Peyer's patch (tissue), 4 donors: ENCODE measurements at regions not wholly inside any gene's neighbourhood (a gene's known extent, or its start where the extent isn't known, plus 50 kb on each side); places are given as distances from the start of the nearest gene placed in this dataset.

Experiments used
- DNase-seq, 3 donors: peaks; one replicate each; pipeline ENCODE4 v3.0.0-alpha.2; 2017 to 2019
- H3K27ac ChIP-seq, 4 donors: fragments of 200-600 bp; sonication (generic); one replicate each; pipeline ENCODE4 v1.5.1; 2016 to 2019
- H3K27me3 ChIP-seq, 2 donors: fragments of 200-600 bp; sonication (generic); one replicate each; pipeline ENCODE4 v1.5.1; 2019
- H3K36me3 ChIP-seq, 3 donors: fragments of 200-600 bp; sonication (generic); one replicate each; pipeline ENCODE4 v1.5.1; 2016 to 2019
- H3K4me1 ChIP-seq, 4 donors: fragments of 200-600 bp; sonication (generic); one replicate each; pipeline ENCODE4 v1.5.1; 2016 to 2019
- H3K4me3 ChIP-seq, 4 donors: fragments of 200-600 bp; sonication (generic); 1 replicate in 3 of 4; 2 replicates in 1 of 4; pipeline ENCODE4 v1.5.1; 2016 to 2019; ENCODE audit warnings: mild to moderate bottlenecking in 1 of 4
- H3K9me3 ChIP-seq, 4 donors: fragments of 200-600 bp; sonication (generic); one replicate each; pipeline ENCODE4 v1.5.1; 2016 to 2019; ENCODE audit warnings: mild to moderate bottlenecking in 1 of 4
- POLR2A ChIP-seq, 2 donors: fragments of 450-650 bp; IDR thresholded peaks; one replicate each; pipeline ENCODE4 v1.5.1; 2017; ENCODE audit warnings: antibody characterized with exemption in 2 of 2, mild to moderate bottlenecking in 2 of 2, moderate library complexity in 2 of 2
- TF ChIP-seq, protein P1 (sequence below), 6 experiments: fragments of 450-650 bp in 4 of 6; fragments of 200-600 bp in 2 of 6; sonication (generic) in 1 of 6; IDR thresholded peaks; one replicate each; pipeline ENCODE4 v1.5.1; 2017 to 2019; ENCODE audit warnings: antibody characterized with exemption in 6 of 6, mild to moderate bottlenecking in 3 of 6, moderate library complexity in 1 of 6

DNA sequence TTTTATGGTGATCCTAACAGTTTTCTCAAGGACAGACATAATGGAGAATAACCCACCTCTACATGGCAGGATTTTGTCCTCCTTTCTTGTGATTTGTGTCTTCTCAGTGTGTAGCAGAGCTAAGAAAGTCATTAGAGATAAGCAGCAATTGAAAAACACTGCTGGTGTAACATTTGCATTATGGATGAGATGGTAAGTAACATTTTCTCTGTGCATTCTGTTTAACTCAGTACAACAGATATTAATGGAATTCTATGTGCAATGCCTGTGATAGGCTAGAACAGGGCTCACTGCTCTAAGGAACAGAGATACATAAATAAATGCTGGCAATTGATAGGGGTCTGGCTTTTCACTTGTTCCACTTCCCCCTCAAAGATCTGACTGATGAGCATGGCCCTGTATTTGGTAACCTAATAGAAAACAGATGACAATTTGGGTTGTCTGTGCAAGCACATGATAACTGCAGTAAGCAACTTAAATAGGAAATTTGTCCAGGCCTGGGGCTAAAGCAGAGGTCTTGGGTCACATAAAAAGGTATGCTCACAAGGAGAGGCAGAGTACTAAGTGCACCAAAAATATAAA, 560.3 kb upstream of the POM121L12 start:
- DNase-seq = no peak
- no peak for TF ChIP-seq POLR2A (IDR thresholded peaks at IDR 0.05)
- TF ChIP-seq, protein P1, sequence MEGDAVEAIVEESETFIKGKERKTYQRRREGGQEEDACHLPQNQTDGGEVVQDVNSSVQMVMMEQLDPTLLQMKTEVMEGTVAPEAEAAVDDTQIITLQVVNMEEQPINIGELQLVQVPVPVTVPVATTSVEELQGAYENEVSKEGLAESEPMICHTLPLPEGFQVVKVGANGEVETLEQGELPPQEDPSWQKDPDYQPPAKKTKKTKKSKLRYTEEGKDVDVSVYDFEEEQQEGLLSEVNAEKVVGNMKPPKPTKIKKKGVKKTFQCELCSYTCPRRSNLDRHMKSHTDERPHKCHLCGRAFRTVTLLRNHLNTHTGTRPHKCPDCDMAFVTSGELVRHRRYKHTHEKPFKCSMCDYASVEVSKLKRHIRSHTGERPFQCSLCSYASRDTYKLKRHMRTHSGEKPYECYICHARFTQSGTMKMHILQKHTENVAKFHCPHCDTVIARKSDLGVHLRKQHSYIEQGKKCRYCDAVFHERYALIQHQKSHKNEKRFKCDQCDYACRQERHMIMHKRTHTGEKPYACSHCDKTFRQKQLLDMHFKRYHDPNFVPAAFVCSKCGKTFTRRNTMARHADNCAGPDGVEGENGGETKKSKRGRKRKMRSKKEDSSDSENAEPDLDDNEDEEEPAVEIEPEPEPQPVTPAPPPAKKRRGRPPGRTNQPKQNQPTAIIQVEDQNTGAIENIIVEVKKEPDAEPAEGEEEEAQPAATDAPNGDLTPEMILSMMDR (IDR thresholded peaks at IDR 0.05) = no peak
- no peaks in the 10 kb centered on the region for H3K36me3 ChIP-seq

DNA sequence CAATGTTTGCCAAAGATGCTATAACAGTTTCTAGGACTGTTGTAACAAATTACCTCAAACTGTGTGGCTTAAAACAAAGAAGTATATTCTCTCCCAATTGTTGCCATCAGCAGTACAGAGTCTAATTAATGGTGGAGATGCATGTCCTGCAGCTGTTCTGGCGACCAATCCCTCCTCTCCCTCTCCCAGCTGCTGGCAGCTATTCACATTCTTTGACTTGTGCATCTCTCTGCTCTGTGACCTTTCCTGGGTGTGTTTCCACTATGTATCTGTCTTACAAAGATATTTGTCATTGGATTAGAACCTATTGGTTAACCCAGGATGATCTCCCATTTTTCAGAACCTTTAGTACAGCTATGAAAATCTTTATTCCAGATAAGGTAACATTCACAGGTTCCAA, 561.7 kb upstream of the POM121L12 start:
- Histone ChIP-seq H3K4me3 (no peak overlapping the region), H3K36me3 (no peaks in the 10 kb centered on the region), H3K9me3 (no peaks in the 10 kb centered on the region), H3K4me1 (no peaks in the 10 kb centered on the region), H3K27ac (no peak overlapping the region), H3K27me3 (no peaks in the 10 kb centered on the region)
- TF ChIP-seq, protein P1 (IDR thresholded peaks at IDR 0.05) = no peak
- TF ChIP-seq POLR2A (IDR thresholded peaks at IDR 0.05) = no peak
- no peak for DNase-seq

More for the DNA sequence above, 560.3 kb upstream of the POM121L12 start:
- H3K4me3 ChIP-seq = no peak overlapping the region
- no peaks in the 10 kb centered on the region for H3K9me3 ChIP-seq
- H3K4me1 ChIP-seq = no peaks in the 10 kb centered on the region
- H3K27ac ChIP-seq = no peak overlapping the region
- H3K27me3 ChIP-seq = no peaks in the 10 kb centered on the region

DNA sequence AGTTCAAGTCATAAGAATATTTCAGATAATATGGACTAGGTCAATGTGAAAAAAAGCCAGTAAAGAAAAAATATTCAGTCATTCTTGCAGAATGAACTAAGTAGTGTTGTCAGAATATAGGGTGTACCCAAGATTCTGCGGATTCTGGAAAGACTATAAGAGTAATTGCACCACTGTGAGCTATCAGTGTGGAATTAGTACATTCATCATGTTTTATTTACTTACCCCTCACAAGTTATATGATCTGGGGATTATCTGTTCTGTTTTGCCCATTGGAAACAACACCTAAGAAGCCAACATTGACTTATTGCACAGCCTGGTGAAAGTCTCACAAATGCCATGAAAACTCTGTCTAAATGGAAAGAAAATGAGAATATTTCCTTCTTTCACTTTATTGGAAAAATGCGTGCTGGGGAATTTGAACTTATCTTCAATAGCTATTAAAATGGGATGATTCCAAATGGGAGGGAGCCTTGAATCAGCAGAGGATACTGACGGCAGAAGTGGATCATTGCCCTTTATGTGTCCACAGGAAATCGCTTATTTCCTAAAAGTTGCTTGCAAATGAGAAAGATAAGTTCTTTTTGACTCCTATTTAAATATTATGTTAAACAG, 563.3 kb upstream of the POM121L12 start:
- no peak overlapping the region for H3K27ac ChIP-seq
- no peak for DNase-seq
- no peak for TF ChIP-seq POLR2A (IDR thresholded peaks at IDR 0.05)
- TF ChIP-seq, protein P1 (IDR thresholded peaks at IDR 0.05) = no peak
- H3K36me3 ChIP-seq = no peaks in the 10 kb centered on the region
- H3K9me3 ChIP-seq = no peaks in the 10 kb centered on the region
- no peaks in the 10 kb centered on the region for H3K27me3 ChIP-seq
- no peak overlapping the region for H3K4me3 ChIP-seq
- H3K4me1 ChIP-seq = no peaks in the 10 kb centered on the region

DNA sequence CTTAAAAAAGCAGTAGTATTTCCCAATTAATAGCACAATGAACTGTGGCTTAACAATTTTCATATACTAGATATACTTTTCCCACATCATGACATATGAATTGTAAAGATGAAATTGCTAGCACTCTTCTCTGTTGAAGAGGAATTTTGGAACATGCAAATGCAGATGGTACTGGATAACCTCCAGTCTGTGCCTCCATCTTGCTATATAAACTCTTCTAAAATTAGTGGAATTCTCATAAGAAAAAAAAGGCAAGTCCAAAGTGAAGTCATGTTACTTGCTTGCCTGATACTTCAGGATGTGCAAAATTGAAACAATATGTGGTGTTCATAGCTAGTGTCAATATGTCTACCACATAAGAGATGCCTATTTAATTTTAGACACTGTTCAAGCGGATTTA, 570.2 kb upstream of the POM121L12 start:
- DNase-seq = no peak
- Histone ChIP-seq H3K36me3 (no peaks in the 10 kb centered on the region), H3K4me1 (no peaks in the 10 kb centered on the region), H3K27me3 (no peaks in the 10 kb centered on the region), H3K27ac (no peak overlapping the region), H3K4me3 (no peak overlapping the region), H3K9me3 (no peaks in the 10 kb centered on the region)
- TF ChIP-seq POLR2A (IDR thresholded peaks at IDR 0.05) = no peak
- TF ChIP-seq, protein P1 (IDR thresholded peaks at IDR 0.05) = no peak

DNA sequence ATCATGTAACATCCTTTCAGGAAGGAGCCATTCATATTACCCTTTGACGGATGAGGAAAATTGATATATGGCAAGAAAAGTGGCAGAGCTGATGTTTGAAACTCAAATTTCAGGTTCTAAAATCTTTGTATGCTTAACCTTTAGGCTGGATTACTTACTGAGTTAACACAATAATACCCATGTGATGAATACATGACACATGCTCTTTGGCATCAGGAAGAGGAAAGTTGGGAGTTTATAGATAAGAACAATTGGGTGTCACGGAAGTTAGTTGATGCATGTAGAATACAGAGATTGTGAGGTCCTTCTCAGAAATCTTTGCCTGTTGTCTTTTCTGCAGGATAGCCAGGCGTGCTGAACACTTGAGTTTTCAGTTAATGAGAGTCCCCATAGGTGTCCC, 572.1 kb upstream of the POM121L12 start:
- Histone ChIP-seq H3K36me3 (no peaks in the 10 kb centered on the region), H3K4me3 (no peak overlapping the region), H3K27me3 (no peaks in the 10 kb centered on the region), H3K4me1 (no peaks in the 10 kb centered on the region), H3K9me3 (no peaks in the 10 kb centered on the region), H3K27ac (no peak overlapping the region)
- no peak for TF ChIP-seq POLR2A (IDR thresholded peaks at IDR 0.05)
- TF ChIP-seq, protein P1 (IDR thresholded peaks at IDR 0.05) = no peak
- DNase-seq = no peak
